Choroid plexus epithelial cell (primary cell): ENCODE measurements at regions not wholly inside any gene's neighbourhood (a gene's known extent, or its start where the extent isn't known, plus 50 kb on each side); places are given as distances from the start of the nearest gene placed in this dataset.

Source experiments
- DNase-seq: peaks from one replicate; pipeline ENCODE4 v3.0.0-alpha.2; 2010; ENCODE audit warnings: low read depth
- H3K4me3 ChIP-seq: 2 replicates; pipeline ENCODE4 v1.5.1; 2011; ENCODE audit warnings: low read depth, mild to moderate bottlenecking, control low read depth, low read length, moderate library complexity
- CTCF ChIP-seq: conservative IDR thresholded peaks from 2 replicates; pipeline ENCODE4 v1.5.1; 2011; ENCODE audit warnings: low read depth, mild to moderate bottlenecking, control low read depth, inconsistent platforms, low read length, moderate library complexity

GRCh38 chr13:72041165-72041564 is 174.2 kb upstream of the DACH1 start:
- no peak for DNase-seq
- no peak for TF ChIP-seq CTCF

GRCh38 chr13:72039126-72039525 is 172.1 kb upstream of the DACH1 start:
- no peak for TF ChIP-seq CTCF
- no peak overlapping the region for H3K4me3 ChIP-seq
- DNase-seq: no peak

More at GRCh38 chr13:72041165-72041564, 174.2 kb upstream of the DACH1 start:
- H3K4me3 ChIP-seq: no peak overlapping the region

DNA sequence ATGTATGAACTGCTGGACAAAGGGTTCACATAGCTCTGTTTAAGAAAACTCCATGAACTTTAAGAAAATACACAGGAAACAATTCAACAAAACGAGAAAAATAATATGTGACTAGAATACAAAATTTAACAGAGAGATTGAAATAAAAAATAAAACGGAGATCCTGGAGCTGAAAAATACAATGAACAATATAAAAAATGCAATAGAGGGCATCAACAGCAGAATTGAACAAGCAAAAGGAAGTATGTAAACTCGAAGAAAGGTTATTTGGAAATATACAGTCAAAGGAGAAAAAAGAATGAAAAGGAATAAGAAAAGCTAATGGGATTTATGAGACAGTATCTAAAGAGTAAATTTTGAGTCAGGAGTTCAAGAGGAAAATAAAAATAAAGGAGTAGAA is 163.0 kb upstream of the DACH1 start:
- no peak for TF ChIP-seq CTCF
- no peak for DNase-seq
- H3K4me3 ChIP-seq: no peak overlapping the region

DNA sequence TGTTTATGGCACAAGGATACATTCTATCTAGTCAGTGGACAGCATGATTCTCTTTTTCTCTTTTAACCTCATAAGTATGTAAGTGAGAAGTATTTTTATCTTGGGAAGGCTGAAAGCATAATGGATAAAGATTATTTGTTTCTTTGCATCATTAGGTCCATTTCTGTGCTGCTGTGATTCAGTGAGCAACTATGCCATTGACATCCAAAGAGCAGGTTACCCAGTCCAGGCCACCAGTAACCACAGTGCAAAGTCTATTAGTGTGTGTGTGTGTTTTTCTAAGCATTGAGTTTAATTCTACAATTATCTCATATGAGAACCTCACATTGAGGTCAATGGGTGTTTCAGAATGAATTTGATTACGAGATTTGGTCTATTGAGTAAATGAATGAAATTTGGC is 158.8 kb upstream of the DACH1 start:
- H3K4me3 ChIP-seq: no peak overlapping the region
- no peak for TF ChIP-seq CTCF
- peak; percentile 2 for DNase-seq

DNA sequence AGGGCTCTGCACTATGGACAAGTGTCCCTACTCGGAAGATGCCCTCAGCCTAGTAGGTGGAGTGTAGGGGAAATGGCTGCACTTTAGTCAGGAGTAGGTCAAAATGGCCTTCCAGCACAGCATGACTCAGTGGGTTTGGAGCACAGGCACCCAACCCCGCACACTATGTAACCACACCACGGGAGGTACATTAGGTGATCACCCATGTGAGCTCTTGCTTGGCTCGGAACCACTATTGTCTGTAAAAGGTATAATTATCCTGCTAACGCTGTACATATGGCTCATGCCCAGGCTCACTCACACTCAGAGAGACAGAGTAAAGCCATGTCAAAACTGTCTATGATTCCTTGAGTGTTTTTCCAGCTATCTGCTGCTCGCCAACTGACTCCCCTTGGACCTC is 156.9 kb upstream of the DACH1 start:
- no peak for TF ChIP-seq CTCF
- DNase-seq: no peak
- H3K4me3 ChIP-seq: no peak overlapping the region

DNA sequence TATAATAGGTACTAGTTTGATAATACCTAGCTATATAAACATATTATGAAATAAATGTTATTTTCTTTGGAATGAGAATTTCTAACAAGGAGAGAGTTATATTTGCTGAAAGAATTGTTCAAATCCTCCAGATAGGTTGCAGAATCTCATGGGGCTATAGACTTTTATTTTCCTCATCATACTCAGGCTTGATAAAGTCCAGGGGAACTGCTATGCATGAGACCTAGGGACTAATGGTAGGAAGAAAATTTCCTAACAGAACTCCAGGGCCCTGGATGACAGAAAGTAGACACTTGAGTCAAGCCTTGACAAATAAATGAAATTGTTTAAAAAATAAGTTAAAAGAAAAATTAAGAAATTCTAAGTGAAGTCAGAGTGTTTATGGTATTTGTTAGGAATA is 138.5 kb upstream of the DACH1 start:
- no peak overlapping the region for H3K4me3 ChIP-seq
- TF ChIP-seq CTCF: no peak
- DNase-seq: no peak

GRCh38 chr13:72004784-72005374 is 137.9 kb upstream of the DACH1 start:
- no peak for TF ChIP-seq CTCF
- peak; percentile 47 for DNase-seq
- H3K4me3 ChIP-seq: no peak overlapping the region
